Glutamatergic neuron (in vitro differentiated cells): ENCODE measurements at regions not wholly inside any gene's neighbourhood (a gene's known extent, or its start where the extent isn't known, plus 50 kb on each side); places are given as distances from the start of the nearest gene placed in this dataset.
A peak's percentile ranks its signal among the peaks of the same experiment; 100 is the strongest.

Experiments
- DNase-seq: peaks from one replicate; pipeline ENCODE4 v3.0.0; 2022
- H3K27ac Mint-ChIP-seq: one replicate; pipeline ENCODE4 v1.8.0; 2020; ENCODE audit warnings: mild to moderate bottlenecking, mixed read lengths, inconsistent platforms; ENCODE audit not compliant: unreplicated experiment
- H3K27me3 Mint-ChIP-seq: one replicate; pipeline ENCODE4 v1.8.0; 2020; ENCODE audit warnings: mild to moderate bottlenecking, moderate library complexity, mixed read lengths, inconsistent platforms; ENCODE audit not compliant: unreplicated experiment
- H3K36me3 Mint-ChIP-seq: one replicate; pipeline ENCODE4 v1.8.0; 2020; ENCODE audit warnings: mild to moderate bottlenecking, mixed read lengths, inconsistent platforms; ENCODE audit not compliant: unreplicated experiment
- H3K4me1 Mint-ChIP-seq: one replicate; pipeline ENCODE4 v1.8.0; 2020; ENCODE audit warnings: mild to moderate bottlenecking, low read depth, mixed read lengths, inconsistent platforms; ENCODE audit not compliant: unreplicated experiment
- H3K4me3 Mint-ChIP-seq: one replicate; pipeline ENCODE4 v1.8.0; 2020; ENCODE audit warnings: mild to moderate bottlenecking, mixed read lengths, inconsistent platforms; ENCODE audit not compliant: unreplicated experiment
- H3K9me3 Mint-ChIP-seq: one replicate; pipeline ENCODE4 v1.8.0; 2020; ENCODE audit warnings: mild to moderate bottlenecking, moderate library complexity, mixed read lengths, inconsistent platforms; ENCODE audit not compliant: unreplicated experiment
- CTCF ChIP-seq: fragments of 200-600 bp; sonication (generic); IDR thresholded peaks from one replicate; pipeline ENCODE4 v1.5.0; 2021; ENCODE audit not compliant: partially characterized antibody, unreplicated experiment

GRCh38 chr18:9017167-9017904, 85.2 kb upstream of the NDUFV2 start:
- H3K9me3 Mint-ChIP-seq, result peaks cover 2% of the 10 kb centered on the region
- DNase-seq, result peak; percentile 55
- H3K27me3 Mint-ChIP-seq, result peaks cover 3% of the 10 kb centered on the region
- no peak overlapping the region for H3K27ac Mint-ChIP-seq
- peaks cover 8% of the 10 kb centered on the region for H3K4me1 Mint-ChIP-seq
- H3K4me3 Mint-ChIP-seq, result no peak overlapping the region
- TF ChIP-seq CTCF, result no peak
- peaks cover 6% of the 10 kb centered on the region for H3K36me3 Mint-ChIP-seq

GRCh38 chr18:9017905-9018227, 84.6 kb upstream of the NDUFV2 start:
- Mint-ChIP-seq H3K4me1 (peaks cover 9% of the 10 kb centered on the region), H3K9me3 (peaks cover 1% of the 10 kb centered on the region), H3K27ac (no peak overlapping the region), H3K36me3 (peaks cover 1% of the 10 kb centered on the region), H3K4me3 (no peak overlapping the region), H3K27me3 (peaks cover 3% of the 10 kb centered on the region)
- TF ChIP-seq CTCF, result no peak
- no peak for DNase-seq

DNA sequence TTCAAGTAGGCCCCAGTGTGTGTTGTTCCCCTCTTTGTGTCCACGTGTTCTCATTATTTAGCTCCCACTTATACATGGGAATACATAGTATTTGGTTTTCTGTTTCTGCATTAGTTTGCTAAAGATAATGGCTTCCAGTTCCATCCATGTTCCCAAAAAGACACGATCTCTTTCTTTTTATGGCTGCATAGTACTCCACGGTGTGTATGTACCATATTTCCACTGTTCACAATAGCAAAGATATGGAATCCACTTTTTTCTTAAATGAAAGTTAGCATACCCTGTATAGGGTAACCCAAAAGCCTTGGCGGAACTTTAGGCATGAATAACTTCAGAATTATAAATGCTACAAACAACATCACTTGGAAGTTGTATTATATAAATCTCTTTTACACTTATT, 83.4 kb upstream of the NDUFV2 start:
- peaks cover 9% of the 10 kb centered on the region for H3K4me1 Mint-ChIP-seq
- H3K27me3 Mint-ChIP-seq, result peaks cover 1% of the 10 kb centered on the region
- no peaks in the 10 kb centered on the region for H3K9me3 Mint-ChIP-seq
- no peak for DNase-seq
- no peak overlapping the region for H3K4me3 Mint-ChIP-seq
- TF ChIP-seq CTCF, result no peak
- H3K36me3 Mint-ChIP-seq, result no peaks in the 10 kb centered on the region
- H3K27ac Mint-ChIP-seq, result no peak overlapping the region

DNA sequence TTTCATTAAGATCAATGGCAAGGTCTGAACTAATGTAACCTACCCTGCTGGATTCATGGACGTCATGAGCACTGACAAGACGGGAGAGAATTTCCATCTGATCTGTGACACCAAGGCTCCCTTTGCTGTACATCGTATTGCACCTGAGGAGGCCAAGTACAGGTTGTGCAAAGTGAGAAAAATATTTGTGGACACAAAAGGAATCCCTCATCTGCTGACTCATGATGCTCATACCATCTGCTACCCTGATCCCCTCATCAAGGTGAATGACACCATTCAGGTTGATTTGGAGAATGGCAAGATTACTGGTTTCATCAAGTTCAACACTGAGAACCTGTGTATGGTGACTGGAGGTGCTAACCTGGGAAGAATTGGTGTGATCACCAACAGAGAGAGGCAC, 82.3 kb upstream of the NDUFV2 start:
- Mint-ChIP-seq H3K4me1 (peaks cover 11% of the 10 kb centered on the region), H3K4me3 (no peak overlapping the region), H3K36me3 (no peaks in the 10 kb centered on the region), H3K9me3 (no peaks in the 10 kb centered on the region), H3K27me3 (no peaks in the 10 kb centered on the region), H3K27ac (no peak overlapping the region)
- no peak for DNase-seq
- TF ChIP-seq CTCF, result no peak

DNA sequence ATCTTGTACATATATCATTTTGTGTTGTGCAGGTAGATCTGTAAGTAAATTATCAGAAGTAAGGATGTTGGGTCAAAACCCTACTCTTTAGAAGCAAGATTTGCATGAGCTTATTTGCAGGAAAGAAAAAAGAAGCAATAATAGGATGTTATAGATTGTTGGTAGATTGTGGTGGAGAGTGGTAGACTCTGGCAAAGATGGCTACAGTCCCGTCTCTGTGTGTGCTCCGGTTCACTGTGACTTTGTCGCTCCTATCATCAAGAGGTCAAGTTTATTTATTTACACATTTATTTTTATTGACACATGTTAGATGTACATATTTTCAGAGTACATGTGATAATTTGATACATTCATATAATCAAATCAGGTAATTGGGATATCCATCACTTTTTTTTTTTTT, 81.0 kb upstream of the NDUFV2 start:
- H3K36me3 Mint-ChIP-seq, result no peaks in the 10 kb centered on the region

More for the DNA sequence above, 81.0 kb upstream of the NDUFV2 start:
- Mint-ChIP-seq H3K4me1 (peaks cover 11% of the 10 kb centered on the region), H3K4me3 (no peak overlapping the region), H3K9me3 (no peaks in the 10 kb centered on the region), H3K27me3 (no peaks in the 10 kb centered on the region), H3K27ac (no peak overlapping the region)
- DNase-seq, result no peak
- TF ChIP-seq CTCF, result no peak
